ENCODE measurements at regions not wholly inside any gene's neighbourhood (a gene's known extent, or its start where the extent isn't known, plus 50 kb on each side); places are given as distances from the start of the nearest gene placed in this dataset.

GRCh38 chr16:52117171-52117570 is 429.8 kb downstream of the TOX3 start:
- TF ChIP-seq CTCF (conservative IDR thresholded peaks at IDR 0.05; ENCODE audit: low read length) (no peak), EZH2phosphoT487 (IDR thresholded peaks at IDR 0.05; ENCODE audit: borderline replicate concordance) (no peak)
